GM19328 (cell line): ENCODE measurements at regions not wholly inside any gene's neighbourhood (a gene's known extent, or its start where the extent isn't known, plus 50 kb on each side); places are given as distances from the start of the nearest gene placed in this dataset.

Experiments
- ATAC-seq: cut with Tn5 transposase; IDR thresholded peaks from one replicate; pipeline ENCODE4 v1.9.1; 2021; ENCODE audit warnings: mild to moderate bottlenecking, moderate library complexity; ENCODE audit not compliant: unreplicated experiment

DNA sequence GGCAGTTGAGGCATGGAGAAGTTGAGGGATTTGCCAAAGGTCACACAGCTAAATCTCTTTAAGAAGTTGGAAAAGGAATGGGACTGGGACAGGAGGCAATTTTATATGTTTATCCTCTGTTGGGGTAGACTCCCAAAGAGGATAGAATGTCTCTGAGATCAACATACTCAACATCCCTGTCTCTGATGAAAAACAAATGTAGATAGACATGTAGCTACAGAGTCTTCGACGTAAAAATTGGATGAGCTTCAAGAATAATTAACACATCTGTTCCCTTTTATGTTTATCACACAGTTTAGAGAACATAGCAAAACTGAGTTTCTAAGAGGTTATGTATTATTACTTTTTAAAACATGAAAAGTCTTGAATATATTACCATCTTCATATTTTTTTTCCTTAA, 204.6 kb upstream of the CD180 start:
- no peak for ATAC-seq

DNA sequence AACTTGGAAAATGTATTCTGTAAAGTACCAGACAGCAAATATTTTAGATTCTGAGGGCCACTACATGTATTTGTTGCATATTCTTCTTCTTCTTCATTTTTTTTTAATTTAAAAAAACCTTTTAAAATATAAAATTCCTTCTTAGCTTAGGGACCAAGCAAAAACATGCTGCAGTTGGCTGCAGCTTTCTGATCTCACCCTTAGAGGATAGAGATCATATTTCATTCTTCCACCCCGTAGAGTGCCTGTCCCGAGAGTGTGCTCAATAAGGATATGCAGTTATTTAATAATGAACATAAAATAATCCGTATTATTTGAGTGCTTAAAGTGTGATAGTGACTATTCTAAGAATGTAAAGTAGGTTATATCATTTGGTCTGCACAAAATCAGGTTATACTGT, 204.2 kb upstream of the CD180 start:
- no peak for ATAC-seq

DNA sequence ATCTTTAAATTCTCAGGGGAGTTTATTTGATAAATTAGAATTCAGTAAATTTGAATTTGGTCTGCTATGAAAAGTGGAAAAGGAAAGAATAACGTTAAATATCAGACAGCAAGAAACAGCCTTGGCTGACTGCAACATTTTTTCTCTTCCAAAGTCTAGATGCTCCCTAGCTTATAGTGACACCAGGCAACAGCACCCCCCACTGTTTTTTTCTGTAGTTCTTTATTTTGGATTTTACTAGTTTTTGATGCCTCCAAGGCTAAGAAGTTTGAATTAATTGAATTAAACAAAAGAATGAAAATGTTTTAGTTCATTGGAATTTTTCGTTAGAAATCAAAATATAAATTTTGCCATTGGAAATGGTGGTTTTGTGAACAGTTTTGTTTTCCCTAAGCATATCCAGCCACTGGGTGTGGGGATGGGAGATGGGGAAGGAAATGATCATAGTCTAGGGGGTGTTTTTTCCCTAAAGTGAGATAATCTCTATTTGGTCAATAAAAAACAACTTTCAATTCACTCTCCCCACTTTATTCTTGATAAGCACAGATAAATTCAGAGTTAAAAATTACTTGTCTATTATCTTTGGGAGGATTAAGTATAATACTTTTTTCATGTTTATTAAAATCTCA, 199.3 kb upstream of the CD180 start:
- ATAC-seq, result no peak

DNA sequence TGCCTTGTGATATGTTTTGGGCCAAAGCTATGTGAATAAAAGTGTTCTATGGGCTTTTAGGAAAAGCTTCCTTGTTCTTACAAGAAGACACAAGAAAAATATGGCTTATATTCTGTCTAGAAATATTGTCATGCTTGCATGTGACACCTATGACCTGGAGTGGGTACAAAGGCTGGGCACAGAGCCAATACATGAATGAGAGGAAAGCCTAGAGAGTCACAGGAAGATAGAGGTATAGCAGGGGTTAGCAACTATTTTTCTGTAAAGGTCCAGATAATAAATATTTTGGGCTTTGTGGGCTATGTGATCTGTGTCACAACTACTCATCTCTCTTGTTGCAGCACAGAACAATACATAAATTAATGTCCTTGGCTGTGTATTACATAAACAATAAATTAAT, 196.6 kb upstream of the CD180 start:
- no peak for ATAC-seq

DNA sequence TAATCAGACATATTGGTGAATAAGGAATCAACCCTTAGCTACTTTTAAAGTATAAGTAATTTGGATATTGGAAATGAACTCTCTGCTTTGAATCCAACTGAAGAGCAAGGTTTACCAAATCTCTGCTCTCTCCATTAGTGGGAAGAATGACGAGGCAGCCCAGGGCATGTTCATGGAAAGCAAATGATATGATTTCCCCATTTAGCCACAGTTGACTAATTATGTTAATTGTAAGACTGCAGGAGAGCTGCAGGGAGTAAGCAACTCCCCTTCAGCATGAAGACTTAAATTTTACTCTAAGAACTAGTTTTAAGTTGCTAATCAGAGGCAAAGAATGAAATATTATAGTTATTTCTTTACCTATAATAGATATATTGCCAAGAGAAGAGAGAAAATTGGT, 194.3 kb upstream of the CD180 start:
- ATAC-seq, result no peak

DNA sequence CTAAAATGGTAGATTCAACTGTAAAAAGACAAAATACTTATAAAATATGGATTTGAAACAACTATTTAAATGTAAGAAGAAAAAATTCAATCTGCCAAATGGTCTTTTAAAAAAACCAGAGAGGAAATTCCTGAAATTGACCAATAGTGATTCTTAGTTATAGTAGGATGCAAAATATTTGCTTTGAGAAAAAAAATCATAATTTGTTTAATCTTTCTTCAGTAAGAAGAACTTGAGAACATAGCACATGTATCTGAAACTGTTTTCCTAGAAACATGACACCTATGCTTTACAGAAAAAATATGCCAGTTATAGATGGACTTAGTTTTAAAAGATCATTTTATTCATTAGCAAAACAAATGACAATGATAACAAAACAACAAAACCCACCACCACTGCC, 186.9 kb upstream of the CD180 start:
- no peak for ATAC-seq

DNA sequence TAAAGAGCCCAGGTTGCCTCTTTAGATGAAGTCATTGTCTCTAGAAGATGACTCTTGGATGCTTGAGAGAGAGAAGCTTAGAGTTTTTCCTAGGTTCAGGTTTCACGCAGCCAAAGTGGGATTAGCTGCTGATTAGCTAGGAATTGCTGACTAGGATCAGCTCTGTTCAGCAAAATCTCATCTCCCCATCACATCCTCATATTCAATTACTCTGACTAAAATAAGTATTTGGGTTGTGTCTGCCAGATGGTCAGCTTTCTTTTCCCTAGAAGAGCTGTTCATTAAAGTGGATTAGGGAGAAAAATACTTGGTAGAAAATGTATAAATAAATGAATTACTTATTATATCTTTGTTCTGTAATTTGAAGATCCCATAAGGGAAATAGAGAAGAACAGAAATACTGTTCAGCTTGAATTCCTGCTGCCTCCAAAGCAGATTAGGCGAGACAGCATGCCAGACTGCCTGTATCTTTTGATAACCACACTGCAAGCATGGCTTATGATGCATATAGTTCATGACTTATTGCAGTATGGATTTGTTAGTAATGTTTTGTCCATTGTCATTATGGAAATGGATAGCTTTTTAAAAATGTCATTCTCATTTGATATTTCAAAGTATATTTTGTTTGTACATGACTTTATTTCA, 184.8 kb upstream of the CD180 start:
- no peak for ATAC-seq

DNA sequence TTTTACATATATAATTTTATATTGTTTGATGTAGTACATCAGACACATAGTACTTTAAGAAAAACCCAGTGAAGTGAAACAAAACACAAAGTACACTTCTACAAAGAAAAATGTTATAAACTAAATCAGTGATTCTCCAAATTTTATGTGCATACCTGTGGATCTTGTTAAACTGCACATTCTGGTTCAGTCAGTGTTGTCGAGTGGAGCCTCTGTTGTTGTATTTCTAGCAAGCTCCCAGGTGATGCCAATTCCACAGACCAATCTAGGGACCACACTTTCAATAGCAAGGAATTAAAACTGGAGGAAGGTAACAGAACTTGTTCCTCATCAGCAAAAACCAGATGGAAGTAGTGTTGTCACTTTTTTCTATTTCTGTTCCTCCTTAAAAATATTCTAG, 183.8 kb upstream of the CD180 start:
- no peak for ATAC-seq

DNA sequence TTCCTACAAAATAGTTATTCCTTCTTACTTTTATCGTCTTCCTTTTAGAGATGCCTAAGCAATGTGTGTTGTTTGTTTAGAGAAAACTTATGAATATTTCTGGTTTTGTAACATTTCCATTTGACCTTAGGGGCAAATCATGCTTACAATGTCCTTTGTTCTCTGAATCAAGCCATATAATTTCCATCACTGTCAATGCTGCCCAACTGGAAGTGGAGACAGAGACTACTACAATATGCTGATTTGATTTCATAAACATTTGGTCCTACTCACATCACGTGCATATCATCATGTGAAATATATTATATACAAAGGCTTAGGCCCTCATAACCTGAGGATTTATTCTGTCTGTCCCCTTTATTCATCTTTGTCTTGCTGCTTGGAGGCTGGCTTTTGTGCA, 183.2 kb upstream of the CD180 start:
- ATAC-seq, result no peak

DNA sequence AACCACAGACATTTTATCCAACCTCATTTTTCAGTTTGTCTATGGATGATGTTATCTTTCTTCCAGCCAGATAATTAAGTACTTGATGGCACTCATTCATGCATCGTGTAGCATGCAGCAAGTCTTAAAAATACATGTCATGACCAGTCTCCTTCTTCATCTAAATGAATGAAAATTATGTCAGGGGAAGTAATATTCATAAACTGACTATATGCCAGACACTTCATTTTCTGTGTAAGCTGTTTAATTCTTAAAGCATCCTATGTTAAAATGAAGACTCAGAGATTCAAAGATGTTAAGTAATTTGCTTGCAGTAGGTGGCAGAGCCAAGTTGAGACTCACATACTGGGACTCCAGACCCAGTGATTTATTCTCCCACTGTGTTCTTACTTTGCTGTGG, 181.7 kb upstream of the CD180 start:
- no peak for ATAC-seq

DNA sequence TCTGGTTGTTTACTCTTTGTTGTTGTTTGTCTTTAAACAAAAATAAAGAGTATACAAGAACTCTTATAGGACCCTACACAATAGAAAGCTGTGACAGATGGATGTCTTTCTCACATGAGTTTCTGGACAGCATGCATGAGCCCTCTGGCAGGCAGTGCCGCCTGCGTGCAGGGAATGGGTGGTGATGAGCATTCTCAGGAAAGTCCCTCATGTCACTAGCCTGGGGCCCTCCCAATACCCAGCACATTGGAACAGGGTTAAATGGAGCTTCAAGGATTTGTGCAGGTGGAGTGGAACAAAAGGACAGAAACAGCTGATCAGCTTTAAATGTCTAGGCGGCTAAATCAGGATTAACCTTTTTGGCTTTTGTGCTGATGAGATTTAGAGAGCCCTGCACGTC, 181.0 kb upstream of the CD180 start:
- no peak for ATAC-seq

DNA sequence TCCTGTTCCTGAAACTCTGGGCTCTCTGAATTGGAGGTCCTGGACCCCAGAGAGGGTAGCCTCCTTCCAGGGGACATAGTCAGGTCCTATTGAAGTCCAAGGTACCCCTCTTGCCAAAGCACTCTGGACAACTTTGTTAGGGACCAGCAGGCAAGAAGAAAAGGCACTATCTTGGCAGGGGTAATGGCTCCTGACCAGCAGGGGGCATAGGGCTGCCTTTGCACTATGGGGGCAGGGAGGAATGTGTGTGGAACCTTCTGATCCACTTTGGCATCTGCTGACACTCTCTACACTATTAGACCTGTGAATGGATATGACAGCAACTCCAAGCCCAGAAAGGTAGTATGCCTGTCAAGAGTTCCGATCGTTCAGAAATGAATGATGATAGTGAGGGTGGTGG, 179.0 kb upstream of the CD180 start:
- ATAC-seq, result no peak

DNA sequence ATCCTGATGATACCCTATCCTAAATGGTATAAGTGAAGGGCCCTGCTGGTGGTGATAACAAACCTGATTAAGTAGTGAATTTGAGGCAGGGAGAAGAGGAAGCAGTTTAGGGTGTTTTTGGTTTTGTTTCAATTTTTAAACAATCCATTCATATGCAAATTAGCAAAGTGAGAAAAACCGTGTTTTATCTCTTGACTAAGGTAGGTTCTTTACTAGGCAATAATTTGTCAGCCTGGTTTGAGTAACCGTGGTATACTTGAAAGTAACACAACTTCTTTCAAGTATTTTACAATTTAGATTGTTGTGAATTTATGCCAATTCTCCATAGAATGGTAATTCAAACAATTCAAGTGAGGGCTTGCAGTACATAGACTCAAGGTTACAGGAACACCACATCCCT, 177.8 kb upstream of the CD180 start:
- no peak for ATAC-seq

DNA sequence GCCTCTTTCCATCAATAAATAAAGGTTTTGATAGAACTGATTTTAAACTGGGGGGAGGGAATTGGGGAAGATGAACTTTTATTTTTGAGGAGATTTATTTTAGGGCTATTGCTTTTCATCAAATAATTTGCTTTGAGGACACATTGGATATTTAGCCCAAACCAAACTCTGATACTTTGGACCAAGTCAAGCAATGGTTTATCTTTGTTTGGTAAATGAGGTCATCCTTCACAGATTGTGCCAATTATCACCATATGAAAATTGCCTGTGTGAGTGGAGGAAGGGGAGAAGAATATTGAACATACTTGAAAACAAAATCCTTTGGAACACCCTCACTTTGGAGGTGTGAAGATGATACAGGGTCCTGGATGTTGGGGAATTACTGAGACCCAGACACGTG, 176.9 kb upstream of the CD180 start:
- no peak for ATAC-seq

DNA sequence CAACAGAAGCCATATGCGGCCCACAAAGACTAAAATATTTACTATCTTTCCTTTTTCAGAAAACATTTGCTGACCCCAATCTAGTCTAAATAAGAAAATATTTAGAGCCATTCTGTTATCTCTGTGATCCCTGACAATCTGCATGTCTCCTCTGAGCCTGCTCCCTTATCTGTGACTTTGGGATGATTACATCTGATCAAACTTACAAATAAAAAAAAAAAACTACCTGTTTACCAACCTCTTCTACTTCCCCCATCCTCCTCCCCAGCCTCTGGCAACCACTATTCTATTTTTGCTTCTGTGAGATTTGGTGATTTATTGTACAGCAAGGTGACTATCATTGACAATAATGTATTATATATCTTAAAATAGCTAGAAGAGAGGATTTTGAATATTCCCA, 176.3 kb upstream of the CD180 start:
- no peak for ATAC-seq

DNA sequence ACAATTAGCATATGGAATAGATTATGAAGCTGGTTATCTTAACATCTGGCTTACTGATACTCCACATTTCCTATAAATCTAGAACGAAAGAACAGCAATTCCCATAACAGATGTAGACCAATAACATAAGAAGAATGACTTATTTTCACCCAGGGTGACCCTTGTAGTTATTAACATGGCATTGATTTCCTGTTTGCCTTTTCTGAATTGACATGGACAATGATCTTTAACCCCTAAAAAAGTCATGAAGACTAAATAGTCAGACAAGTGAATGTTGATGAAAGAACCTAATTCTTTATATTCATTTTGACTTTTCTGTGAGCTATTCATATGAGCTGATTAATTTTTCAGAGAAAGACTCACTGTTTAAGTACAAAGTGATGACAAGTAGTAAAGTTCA, 175.3 kb upstream of the CD180 start:
- ATAC-seq, result no peak

DNA sequence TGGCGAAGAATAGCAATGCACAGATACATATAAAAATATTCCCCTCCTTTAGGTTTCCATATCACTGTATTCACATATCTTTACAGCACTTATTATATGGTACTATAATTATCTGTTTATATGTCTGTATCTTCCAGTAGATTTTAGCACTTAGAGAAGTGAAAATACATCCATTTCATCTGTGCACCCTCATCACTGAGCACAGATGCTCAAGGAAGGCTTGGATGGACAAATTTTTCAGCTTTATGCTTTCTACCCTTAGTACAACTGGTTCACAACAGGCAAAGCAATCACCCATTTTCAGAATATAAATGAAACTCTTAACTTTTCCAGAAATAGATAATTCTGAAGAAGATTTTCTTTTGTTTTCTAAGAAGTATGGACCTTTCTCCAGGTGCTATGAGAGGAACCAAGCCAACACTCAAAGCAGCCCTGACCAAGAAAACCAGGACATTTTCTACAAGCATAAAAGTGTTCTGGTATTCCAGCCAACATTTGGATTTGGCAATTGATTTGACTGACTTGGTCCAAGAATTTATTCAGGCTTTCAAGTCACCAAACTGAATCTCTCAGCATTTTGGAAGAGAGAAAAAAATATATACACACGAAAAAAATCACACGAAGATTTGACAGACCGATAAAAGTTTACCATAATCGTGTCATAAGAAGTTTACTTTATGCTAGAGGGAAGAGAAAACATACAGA, 170.2 kb upstream of the CD180 start:
- no peak for ATAC-seq

DNA sequence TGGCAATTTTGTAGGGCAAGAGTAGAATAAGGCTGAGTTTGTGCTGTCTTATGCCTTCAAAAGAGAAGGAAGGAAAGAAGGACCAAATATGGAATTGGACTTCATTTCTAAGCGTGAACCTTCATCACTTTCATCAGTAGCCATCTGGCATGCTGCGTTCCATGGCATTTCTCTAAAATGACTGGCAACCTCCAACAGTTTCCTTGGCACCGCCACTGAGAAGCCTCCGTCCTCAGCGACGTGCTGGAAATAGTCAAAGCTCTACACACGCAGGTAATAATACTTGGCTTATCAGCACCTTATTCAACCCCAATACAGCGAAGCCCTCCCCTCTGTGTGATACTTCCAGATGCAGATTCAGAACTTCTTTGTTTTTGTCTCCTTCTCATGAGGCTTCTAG, 169.7 kb upstream of the CD180 start:
- no peak for ATAC-seq

DNA sequence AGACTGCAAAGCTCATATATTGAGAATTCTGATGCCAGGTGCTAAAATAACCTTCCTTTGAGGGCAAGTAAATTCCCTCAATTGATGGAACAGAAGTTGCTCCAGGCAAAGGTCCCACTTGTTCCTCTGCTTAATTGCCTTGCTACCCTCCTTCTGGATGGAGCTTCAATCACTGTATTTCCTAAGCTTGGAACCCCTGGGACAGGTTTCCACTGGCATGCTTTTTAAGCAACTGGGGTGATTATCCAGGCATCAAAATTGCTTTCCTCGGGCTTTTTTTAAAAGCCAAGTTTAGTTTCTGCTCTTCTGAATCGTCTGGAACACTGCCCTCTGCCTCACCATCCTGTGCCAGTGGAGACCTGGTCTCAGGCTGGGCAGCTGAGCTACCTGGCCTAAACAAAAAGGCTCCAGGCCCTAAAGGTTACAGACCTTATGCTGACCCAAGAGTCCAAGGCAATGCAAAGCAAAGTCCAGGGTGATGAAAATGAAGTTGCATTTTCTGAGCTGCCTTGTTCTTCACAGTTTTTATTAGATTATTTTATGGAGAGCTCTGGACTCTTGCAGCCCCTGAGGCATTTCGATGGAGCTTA, 167.9 kb upstream of the CD180 start:
- ATAC-seq, result no peak

DNA sequence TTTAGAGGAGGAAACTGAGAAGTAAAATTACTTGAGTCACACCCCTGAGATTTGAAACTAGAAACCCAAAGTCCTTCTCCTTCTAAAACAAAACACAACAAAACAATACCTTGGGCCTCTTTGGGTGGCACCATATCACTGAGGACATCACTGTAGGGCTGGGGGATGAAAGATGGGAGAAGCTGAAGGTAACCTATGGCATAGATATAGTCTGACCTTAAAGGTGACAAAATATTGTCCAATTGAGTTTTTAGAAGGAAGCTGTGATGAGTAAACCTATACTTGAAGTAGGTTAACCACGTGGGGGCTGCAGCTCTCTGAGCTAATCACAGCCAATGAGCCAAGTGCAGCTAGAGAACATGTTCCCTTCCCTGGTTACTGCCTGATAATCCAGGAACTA, 167.4 kb upstream of the CD180 start:
- ATAC-seq, result no peak

DNA sequence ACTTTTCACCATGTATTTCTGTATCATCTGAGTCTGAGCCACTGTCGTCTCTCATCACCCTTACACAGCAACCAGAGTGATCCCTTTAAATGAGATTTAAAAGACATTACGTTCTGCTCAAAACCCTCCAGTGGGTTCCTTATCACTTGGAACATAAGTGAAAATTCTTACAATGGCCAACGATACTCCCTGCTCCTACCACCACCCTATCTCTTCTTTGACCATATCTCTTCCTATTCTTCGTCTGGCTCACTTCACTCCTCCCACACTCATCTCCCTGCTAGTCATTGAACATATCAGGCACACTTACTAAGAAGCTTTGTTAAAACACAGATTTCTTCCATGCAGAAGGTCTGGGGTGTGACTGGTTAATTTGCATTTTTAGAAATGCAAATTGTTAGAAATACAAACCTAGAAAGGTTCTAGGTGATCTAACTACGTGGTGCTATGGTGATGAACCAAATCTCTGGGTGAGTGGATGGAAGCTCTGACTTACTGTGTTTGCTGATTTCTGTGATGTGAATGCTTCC, 166.6 kb upstream of the CD180 start:
- no peak for ATAC-seq
